KOPT-K1 (cell line): ENCODE measurements at regions not wholly inside any gene's neighbourhood (a gene's known extent, or its start where the extent isn't known, plus 50 kb on each side); places are given as distances from the start of the nearest gene placed in this dataset.

ENCODE experiments used
- H3K27ac ChIP-seq: fragments of 200-600 bp; sonication (generic); 2 replicates; pipeline ENCODE4 v1.5.1; 2016; ENCODE audit warnings: antibody characterized with exemption, mild to moderate bottlenecking, low read depth, low read length; ENCODE audit not compliant: poor library complexity, severe bottlenecking
- H3K36me3 ChIP-seq: fragments of 200-600 bp; sonication (generic); 2 replicates; pipeline ENCODE4 v1.5.1; 2017; ENCODE audit warnings: antibody characterized with exemption, mild to moderate bottlenecking, low read length, moderate library complexity; ENCODE audit not compliant: insufficient read depth
- H3K9me3 ChIP-seq: fragments of 200-600 bp; sonication (generic); 2 replicates; pipeline ENCODE4 v1.5.1; 2017; ENCODE audit warnings: antibody characterized with exemption, low read length, mild to moderate bottlenecking; ENCODE audit not compliant: insufficient read depth, poor library complexity, severe bottlenecking

DNA sequence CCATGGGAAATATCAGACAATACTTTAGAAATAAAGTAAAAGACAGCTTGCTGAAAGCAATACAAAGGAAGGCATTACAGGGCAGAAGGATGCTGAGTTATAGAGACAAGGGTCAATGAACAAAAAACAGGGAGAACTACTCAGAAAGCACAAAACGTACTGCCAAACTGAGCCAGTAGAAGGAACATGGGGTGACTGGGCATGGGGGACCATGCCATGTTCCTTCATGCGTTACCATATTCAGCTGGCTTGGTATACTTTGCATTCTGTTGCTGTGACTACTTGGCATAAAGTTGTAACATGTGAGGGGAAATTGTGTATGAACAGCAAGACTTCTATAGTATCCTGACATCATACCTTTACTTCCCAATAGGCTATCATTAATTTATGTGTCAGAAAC lies 358.6 kb upstream of the LYPLAL1 start:
- H3K36me3 ChIP-seq = no peaks in the 10 kb centered on the region
- H3K27ac ChIP-seq = no peak overlapping the region
- H3K9me3 ChIP-seq = no peaks in the 10 kb centered on the region

DNA sequence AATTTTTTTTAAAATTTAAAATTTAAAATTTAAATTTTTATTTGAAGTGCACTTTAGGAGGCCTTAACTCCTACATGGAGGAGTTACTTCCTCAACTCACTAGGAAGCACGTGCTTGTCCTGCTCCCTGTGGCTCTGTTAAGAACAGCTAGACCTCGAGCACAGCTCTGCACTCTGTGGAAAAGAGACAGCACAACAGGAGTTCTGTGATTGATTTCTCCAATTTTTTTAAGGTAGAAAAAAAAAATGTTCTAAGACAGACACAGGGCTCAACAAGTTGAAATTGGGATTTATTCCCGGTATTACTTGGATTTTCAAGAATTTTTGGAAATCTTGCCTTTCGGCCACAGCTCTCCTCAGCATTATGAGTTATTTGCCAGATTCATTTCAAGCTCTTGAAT lies 356.6 kb upstream of the LYPLAL1 start:
- Histone ChIP-seq H3K36me3 (no peaks in the 10 kb centered on the region), H3K27ac (no peak overlapping the region), H3K9me3 (no peaks in the 10 kb centered on the region)

GRCh38 chr1:218817691-218818465 lies 355.8 kb upstream of the LYPLAL1 start:
- no peak overlapping the region for H3K27ac ChIP-seq

DNA sequence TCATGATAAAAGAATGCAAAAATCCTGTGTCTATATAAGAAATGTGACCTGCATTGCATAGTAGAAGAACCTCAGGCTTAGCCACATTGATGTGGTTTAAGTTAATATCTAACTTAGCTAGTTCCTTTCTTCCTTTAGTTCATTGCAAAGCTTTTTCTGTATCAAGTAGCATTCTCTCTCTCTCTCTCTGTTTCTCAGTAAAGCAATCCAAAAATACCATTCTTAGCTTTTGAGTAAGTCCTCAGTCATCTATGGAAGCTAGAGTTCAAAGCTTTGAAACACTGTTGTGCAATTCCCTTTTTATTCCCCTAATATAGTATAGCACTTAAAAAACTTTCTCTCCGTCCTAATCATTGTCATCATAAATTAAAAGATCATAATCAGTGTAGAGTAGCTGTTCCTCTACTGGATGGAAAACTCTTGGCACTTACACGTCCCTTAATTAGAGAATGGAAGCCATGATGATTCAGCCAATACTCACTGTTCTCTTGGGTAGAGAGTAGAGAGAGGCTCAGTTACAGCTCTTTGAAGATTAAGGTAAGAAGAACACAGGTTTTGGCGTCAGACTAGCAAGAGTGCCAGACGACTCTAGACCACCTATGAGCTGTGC lies 350.3 kb upstream of the LYPLAL1 start:
- no peak overlapping the region for H3K27ac ChIP-seq
- H3K9me3 ChIP-seq = no peaks in the 10 kb centered on the region
- H3K36me3 ChIP-seq = no peaks in the 10 kb centered on the region

More at GRCh38 chr1:218817691-218818465, 355.8 kb upstream of the LYPLAL1 start:
- no peaks in the 10 kb centered on the region for H3K9me3 ChIP-seq
- no peaks in the 10 kb centered on the region for H3K36me3 ChIP-seq

DNA sequence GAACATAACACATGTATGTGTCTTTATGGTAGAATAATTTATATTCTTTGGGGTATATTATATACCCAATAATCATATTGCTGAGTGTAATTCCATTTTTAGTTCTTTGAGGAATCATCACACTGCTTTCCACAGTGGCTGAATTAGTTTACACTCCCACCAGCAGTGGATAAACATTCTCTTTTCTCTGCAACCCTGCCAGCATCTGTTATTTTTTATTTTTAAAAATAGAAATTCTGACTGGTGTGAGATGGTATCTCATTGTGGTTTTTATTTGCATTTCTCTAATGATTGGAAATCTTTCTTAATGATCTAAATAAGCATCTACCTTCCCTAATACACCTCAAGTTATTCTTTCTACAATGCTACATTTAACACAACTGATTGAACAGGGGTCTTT lies 346.2 kb upstream of the LYPLAL1 start:
- no peak overlapping the region for H3K27ac ChIP-seq
- H3K9me3 ChIP-seq = no peaks in the 10 kb centered on the region
- H3K36me3 ChIP-seq = no peaks in the 10 kb centered on the region

DNA sequence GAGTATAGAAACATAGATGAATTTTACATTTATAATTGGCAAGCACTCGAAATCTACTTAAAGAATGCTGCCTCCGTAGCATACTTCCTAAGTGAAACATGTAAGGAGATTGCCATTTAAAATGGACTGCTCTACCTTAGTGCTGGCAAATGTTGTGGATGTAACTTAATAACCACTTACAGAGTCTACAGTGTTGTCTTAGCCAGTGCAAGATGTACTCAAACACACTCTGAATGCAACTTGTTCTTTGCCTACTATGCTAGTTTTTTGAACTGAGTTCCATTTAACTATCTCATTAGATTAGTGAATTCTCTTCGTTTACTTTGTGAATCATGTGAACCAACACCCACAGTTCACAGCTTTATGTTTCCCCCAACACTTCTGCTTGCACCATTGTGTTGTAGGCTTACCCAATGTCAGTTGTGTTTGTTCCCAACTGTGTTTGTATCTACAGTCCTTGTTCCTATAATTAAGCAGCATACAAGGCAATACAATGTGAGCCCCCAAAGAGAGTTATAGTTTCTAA lies 345.5 kb upstream of the LYPLAL1 start:
- H3K9me3 ChIP-seq = no peaks in the 10 kb centered on the region
- H3K27ac ChIP-seq = no peak overlapping the region
- no peaks in the 10 kb centered on the region for H3K36me3 ChIP-seq

- Histone ChIP-seq H3K9me3 (no peaks in the 10 kb centered on the region), H3K27ac (no peak overlapping the region), H3K36me3 (no peaks in the 10 kb centered on the region)
Measured at GRCh38 chr1:218829097-218829496, 344.6 kb upstream of the LYPLAL1 start.

GRCh38 chr1:218835609-218836008 lies 338.1 kb upstream of the LYPLAL1 start:
- H3K9me3 ChIP-seq = no peaks in the 10 kb centered on the region

DNA sequence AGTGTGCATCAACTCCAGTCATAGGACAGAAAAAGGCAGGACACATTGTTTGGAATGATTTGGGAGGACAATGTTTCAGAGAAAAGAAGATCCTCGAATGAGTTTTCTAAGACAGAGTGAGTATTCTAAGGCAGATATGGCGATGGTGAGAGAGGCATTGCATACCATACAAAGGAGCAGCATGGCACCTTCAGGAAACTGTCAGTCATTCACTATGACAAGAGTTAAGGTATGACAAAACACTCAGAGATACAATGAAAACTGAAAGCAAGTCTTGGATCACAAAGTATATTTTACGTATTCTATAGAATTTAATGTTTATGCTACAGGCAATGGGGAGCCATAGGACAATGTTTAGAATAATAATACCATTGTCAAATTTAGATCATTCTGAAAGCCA lies 337.4 kb upstream of the LYPLAL1 start:
- Histone ChIP-seq H3K9me3 (no peaks in the 10 kb centered on the region), H3K27ac (no peak overlapping the region), H3K36me3 (no peaks in the 10 kb centered on the region)

More at GRCh38 chr1:218835609-218836008, 338.1 kb upstream of the LYPLAL1 start:
- Histone ChIP-seq H3K36me3 (no peaks in the 10 kb centered on the region), H3K27ac (no peak overlapping the region)

DNA sequence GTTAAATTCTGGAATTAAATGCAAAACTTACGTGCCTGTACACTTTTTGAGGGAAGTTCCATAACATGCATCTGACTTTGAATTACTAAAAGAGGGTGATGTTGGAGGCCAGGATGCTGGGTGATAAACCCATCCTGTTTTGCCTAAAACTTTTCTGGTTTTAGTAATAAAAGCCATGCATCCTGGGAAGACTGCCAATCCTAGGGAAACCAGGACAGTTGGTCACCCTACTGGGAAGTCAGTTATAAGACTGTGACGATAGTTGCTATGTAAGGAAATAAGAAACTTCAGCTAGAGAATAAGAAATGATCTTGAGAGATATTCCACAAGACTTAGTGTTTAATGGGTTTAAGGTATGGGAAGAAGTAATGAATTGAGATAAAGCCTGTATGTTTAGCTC lies 336.6 kb upstream of the LYPLAL1 start:
- Histone ChIP-seq H3K9me3 (no peaks in the 10 kb centered on the region), H3K27ac (no peak overlapping the region), H3K36me3 (no peaks in the 10 kb centered on the region)

- Histone ChIP-seq H3K27ac (no peak overlapping the region), H3K36me3 (no peaks in the 10 kb centered on the region)
Measured at GRCh38 chr1:218845589-218845988, 328.1 kb upstream of the LYPLAL1 start.

GRCh38 chr1:218846181-218846580 lies 327.5 kb upstream of the LYPLAL1 start:
- Histone ChIP-seq H3K36me3 (no peaks in the 10 kb centered on the region), H3K27ac (no peak overlapping the region), H3K9me3 (peaks cover 4% of the 10 kb centered on the region)

More at GRCh38 chr1:218845589-218845988, 328.1 kb upstream of the LYPLAL1 start:
- H3K9me3 ChIP-seq = peaks cover 4% of the 10 kb centered on the region

GRCh38 chr1:218847089-218847768 lies 326.4 kb upstream of the LYPLAL1 start:
- H3K27ac ChIP-seq = no peak overlapping the region
- H3K36me3 ChIP-seq = no peaks in the 10 kb centered on the region
- peaks cover 4% of the 10 kb centered on the region for H3K9me3 ChIP-seq

DNA sequence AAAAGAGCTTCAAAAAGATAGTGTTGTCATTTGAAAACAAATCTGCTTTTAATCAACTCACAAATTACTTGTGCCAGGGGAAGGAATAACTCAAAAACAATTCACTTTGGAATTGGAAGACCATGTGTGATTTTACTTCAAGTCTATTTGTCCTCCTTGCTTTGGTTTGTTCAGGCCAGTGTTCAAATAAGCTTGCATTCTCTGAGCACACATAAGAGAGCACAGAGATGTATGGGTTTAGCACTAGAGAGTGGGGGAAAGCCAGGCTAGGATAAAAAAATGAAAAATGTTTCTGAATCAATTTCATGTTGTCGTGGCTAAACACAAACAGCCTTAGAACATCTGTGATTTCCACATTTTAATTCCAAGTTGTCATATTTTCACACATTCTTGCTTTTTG lies 325.7 kb upstream of the LYPLAL1 start:
- H3K27ac ChIP-seq = no peak overlapping the region
- H3K36me3 ChIP-seq = no peaks in the 10 kb centered on the region
- no peaks in the 10 kb centered on the region for H3K9me3 ChIP-seq

DNA sequence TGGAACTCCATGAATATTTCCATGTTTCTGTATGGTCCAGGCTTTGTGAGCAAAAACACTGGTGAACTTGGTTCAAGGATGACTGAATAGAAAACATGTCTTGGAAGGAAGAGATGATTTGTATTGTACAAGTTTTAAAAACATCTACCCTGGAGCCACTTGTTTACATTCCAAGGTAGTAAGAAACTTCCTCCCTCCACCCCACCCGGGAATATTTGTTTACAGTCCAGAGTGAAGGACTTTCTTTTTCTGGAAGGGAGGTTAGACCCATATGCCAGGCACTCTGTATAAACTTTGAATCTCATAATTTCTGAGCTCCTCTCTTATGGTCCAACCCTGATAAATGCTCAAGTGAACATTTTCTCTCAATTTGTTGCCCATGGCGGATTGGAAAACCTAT lies 323.3 kb upstream of the LYPLAL1 start:
- H3K27ac ChIP-seq = no peak overlapping the region
- no peaks in the 10 kb centered on the region for H3K36me3 ChIP-seq

More for the DNA sequence above, 323.3 kb upstream of the LYPLAL1 start:
- no peaks in the 10 kb centered on the region for H3K9me3 ChIP-seq
